BJ (cell line): ENCODE measurements at regions not wholly inside any gene's neighbourhood (a gene's known extent, or its start where the extent isn't known, plus 50 kb on each side); places are given as distances from the start of the nearest gene placed in this dataset.

Source experiments
- CTCF ChIA-PET: fragments of 350-600 bp; formaldehyde crosslinking; extraction: SDS; loops from one replicate; lab custom pipeline; 2021; ENCODE audit warnings: antibody characterized with exemption, inconsistent platforms; lab: Yijun Ruan, JAX
- POLR2A ChIA-PET: fragments of 300-600 bp; sonication (Branson Sonifier 250); formaldehyde crosslinking; extraction: SDS; loops from one replicate; lab custom pipeline; 2021; ENCODE audit warnings: antibody characterized with exemption; lab: Charles Lee
- DNase-seq: peaks from one replicate; pipeline ENCODE4 v3.0.0-alpha.2; 2011; ENCODE audit warnings: low read depth
- H3K27me3 ChIP-seq: 2 replicates; pipeline ENCODE4 v1.6.0; 2011; ENCODE audit warnings: low read length; ENCODE audit not compliant: control insufficient read depth, insufficient read depth
- H3K36me3 ChIP-seq: 2 replicates; pipeline ENCODE4 v1.5.1; 2011; ENCODE audit warnings: low read length; ENCODE audit not compliant: control insufficient read depth, insufficient read depth
- H3K4me3 ChIP-seq: 2 replicates; pipeline ENCODE4 v1.5.1; 2011; ENCODE audit warnings: low read depth, mild to moderate bottlenecking, control low read depth, low read length
- TF ChIP-seq, protein P1 (sequence below): IDR thresholded peaks from 2 replicates; pipeline ENCODE4 v1.5.1; 2011; ENCODE audit warnings: low read depth, mild to moderate bottlenecking, control low read depth, inconsistent platforms, low read length, moderate library complexity; ENCODE audit not compliant: insufficient read depth

DNA sequence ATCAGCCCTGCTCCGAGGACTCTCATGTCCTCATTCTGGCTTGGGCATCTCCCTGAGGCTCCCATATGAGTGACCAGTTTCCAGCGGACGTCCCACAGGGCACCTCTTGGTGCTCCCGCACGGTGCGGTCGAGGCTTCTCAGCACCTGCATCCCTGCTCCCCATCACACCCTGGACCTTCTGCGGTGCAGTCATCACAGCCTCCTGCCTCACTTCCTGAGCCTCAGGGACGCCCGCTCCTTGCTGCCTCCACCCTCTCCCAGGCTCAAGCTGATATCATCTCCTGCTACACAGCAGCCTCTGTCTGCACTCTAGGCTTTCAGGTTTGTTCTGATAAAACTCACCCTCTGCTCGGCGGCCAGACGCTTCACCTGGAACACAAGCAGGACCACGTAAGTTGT is 185.0 kb downstream of the TMEM18 start:
- no peak overlapping the region for H3K4me3 ChIP-seq
- POLR2A ChIA-PET, result no interaction called here
- CTCF ChIA-PET, result no interaction called here
- H3K36me3 ChIP-seq, result no peaks in the 10 kb centered on the region
- DNase-seq, result no peak
- TF ChIP-seq, protein P1, sequence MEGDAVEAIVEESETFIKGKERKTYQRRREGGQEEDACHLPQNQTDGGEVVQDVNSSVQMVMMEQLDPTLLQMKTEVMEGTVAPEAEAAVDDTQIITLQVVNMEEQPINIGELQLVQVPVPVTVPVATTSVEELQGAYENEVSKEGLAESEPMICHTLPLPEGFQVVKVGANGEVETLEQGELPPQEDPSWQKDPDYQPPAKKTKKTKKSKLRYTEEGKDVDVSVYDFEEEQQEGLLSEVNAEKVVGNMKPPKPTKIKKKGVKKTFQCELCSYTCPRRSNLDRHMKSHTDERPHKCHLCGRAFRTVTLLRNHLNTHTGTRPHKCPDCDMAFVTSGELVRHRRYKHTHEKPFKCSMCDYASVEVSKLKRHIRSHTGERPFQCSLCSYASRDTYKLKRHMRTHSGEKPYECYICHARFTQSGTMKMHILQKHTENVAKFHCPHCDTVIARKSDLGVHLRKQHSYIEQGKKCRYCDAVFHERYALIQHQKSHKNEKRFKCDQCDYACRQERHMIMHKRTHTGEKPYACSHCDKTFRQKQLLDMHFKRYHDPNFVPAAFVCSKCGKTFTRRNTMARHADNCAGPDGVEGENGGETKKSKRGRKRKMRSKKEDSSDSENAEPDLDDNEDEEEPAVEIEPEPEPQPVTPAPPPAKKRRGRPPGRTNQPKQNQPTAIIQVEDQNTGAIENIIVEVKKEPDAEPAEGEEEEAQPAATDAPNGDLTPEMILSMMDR, result no peak
- no peaks in the 10 kb centered on the region for H3K27me3 ChIP-seq

DNA sequence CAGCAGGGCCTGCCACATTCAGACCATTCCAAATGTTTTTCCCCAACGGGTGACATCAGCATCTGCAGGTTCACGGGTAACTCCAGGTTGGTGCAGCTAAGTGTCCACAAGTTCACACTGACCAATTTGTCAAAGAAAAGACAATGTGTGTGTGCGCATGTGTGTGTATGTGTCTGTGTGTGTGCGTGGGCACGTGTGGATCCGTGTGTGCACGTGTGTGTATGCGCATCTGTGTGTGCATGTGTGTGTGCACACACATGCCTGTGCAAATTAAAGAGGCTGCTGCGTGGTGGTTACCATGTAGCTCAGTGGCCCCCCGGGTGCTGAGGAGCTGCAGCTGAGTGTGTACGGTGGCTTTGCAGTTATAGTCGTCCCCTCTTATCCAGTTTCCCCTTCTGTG is 187.4 kb downstream of the TMEM18 start:
- no peaks in the 10 kb centered on the region for H3K36me3 ChIP-seq
- TF ChIP-seq, protein P1, result no peak
- ChIA-PET CTCF (no interaction called here), POLR2A (no interaction called here)
- no peak for DNase-seq
- no peak overlapping the region for H3K4me3 ChIP-seq
- no peaks in the 10 kb centered on the region for H3K27me3 ChIP-seq

DNA sequence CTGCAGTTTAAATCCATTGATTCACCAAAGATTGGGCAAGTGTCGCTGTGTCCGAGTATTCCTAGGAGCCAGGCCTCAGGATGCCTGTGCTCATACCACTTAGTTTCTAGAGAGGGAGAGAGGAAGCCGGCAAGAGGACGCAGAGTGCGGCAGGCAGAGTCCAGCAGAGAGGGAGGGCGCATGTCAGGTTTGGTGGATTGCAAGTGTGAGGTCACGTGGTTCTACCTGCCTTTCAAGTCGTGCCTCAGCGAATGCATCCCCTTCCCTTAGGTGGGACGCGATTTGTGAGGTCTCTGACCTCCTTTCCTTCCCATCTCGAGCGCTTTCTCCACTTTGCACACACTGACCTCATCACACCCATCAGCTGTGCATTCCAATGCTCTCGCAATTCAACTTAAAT is 188.1 kb downstream of the TMEM18 start:
- TF ChIP-seq, protein P1, result no peak
- no peak overlapping the region for H3K4me3 ChIP-seq
- ChIA-PET CTCF (no interaction called here), POLR2A (no interaction called here)
- H3K27me3 ChIP-seq, result no peaks in the 10 kb centered on the region
- H3K36me3 ChIP-seq, result no peaks in the 10 kb centered on the region
- DNase-seq, result no peak

DNA sequence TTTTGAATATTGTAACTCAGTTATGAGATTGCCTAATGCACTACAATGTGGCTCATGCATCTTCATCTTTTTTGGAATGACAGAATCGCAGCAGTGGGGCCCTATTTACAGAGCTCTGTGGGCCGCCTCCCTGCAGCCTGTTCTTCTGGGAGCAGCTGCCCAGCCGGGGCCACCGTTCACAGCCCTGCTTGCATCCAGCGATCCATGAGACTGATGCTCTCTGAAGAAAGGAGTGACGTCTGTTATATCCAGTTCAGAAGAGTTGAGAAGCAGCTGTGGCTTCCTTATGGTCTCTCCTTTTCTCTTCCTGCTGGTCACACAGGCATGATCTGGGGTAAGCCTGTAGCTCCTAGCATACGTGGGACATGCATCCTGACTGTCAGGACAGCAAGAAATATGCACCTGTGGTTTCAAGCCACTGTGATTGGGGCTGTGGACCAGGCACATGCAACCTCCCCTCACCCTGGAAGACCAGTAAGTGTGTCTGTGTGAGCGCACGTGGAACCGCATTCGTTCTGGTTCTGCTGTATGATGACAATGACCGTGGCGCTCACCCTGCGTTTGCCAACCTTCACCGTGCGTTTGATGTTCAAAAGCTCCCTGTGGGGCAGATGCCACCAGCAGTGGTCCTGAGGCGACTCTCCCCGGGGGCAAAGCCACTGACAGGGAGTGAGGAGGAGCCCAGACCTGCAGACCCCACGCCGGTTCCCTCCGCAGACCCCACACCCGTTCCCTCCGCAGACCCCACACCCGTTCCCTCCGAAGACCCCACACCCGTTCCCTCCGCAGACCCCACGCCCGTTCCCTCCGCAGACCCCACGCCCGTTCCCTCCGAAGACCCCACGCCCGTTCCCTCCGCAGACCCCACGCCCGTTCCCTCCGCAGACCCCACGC is 189.8 kb downstream of the TMEM18 start:
- H3K4me3 ChIP-seq, result no peak overlapping the region
- POLR2A ChIA-PET, result no interaction called here
- no peaks in the 10 kb centered on the region for H3K27me3 ChIP-seq
- H3K36me3 ChIP-seq, result no peaks in the 10 kb centered on the region
- CTCF ChIA-PET, result no interaction called here
- DNase-seq, result no peak
- TF ChIP-seq, protein P1, result no peak

DNA sequence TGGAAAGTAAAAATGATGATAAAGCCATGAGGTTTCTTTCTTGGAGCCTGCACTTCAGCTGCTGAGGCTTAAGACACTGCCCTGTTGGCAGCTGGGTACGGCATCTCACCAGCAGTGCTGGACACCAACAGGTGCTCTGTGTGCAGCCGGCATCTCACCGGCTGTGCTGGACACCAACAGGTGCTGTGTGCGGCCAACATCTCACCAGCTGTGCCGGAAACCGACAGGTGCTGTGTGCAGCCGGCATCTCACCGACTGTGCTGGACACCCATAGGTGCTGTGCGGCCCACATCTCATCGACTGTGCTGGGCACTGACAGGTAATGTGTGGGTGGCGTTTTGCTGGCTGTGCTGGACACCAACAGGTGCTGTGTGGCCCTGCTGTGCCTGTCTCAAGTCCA is 190.8 kb downstream of the TMEM18 start:
- Histone ChIP-seq H3K36me3 (no peaks in the 10 kb centered on the region), H3K4me3 (no peak overlapping the region), H3K27me3 (no peaks in the 10 kb centered on the region)
- TF ChIP-seq, protein P1, result no peak
- CTCF ChIA-PET, result no interaction called here
- POLR2A ChIA-PET, result no interaction called here
- no peak for DNase-seq
